Hippocampal formation (tissue), 2 donors: ENCODE measurements at regions not wholly inside any gene's neighbourhood (a gene's known extent, or its start where the extent isn't known, plus 50 kb on each side); places are given as distances from the start of the nearest gene placed in this dataset.

Experiments used
- DNase-seq, 2 donors: peaks; one replicate each; lab custom pipeline; 2025; lab: John Stamatoyannopoulos, UW

DNA sequence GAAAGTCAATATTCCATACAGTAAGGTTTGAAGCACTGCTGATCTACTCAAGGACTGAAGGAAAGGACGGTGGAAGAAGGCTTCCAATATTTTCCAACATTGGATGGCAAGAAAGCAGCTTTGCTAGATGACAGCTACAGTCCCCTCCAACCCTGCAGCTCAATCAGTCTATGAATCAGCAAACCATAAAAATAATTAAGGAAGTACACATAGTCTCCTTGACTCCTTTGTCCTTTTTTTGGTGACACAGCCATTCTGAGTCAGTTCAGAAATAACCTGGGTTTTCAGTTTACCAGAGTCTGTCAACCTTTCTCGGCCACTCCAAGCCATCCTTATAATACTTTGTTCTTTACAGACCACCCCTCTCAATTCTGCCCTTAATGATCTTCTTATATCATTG lies 232.5 kb downstream of the IBTK start:
- DNase-seq = no peak

DNA sequence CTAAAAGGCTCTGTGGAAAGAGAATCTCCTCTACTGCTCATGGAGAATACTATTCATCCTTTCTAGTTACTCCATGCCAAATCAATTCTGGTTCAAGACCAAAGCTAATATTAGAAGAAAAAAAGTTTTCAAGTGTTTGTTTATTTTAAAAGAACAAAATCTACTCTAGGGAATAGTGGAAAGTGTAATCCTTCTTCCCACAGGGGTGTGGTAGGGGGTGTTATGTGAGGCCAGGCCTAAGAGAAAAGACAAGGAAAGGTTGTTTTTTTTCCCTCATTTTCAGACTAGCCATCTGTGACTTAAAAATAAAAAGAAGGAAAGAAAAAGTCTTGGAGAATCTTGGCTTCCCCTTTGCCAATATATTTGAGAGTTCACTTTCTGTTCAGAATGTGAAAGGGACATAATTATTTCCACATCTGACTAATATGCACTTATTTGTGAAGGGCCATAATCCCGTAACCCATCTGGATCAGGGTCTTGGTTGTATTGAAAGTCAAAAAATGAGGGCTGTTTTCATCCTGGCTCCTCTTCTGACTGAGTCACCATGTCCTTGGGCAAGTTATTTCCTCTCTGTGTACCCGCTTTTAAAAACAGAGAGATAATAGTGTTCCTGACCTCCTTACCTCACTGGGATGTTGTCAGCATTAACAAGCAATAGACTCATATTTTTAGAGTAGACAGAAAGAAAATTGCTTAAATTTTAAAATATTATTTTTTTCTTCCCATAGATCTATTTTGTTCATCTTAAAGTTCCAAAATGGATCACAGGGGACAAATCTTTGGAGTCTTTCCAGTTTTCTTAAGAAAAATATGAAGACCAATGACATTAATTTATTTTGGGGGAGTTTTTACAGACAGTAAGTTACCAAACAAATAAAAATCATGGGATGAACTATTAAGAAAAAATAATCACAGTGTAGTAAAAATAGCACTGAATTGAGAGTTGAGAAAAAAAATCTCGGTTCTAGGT lies 233.7 kb downstream of the IBTK start:
- DNase-seq = no peak

DNA sequence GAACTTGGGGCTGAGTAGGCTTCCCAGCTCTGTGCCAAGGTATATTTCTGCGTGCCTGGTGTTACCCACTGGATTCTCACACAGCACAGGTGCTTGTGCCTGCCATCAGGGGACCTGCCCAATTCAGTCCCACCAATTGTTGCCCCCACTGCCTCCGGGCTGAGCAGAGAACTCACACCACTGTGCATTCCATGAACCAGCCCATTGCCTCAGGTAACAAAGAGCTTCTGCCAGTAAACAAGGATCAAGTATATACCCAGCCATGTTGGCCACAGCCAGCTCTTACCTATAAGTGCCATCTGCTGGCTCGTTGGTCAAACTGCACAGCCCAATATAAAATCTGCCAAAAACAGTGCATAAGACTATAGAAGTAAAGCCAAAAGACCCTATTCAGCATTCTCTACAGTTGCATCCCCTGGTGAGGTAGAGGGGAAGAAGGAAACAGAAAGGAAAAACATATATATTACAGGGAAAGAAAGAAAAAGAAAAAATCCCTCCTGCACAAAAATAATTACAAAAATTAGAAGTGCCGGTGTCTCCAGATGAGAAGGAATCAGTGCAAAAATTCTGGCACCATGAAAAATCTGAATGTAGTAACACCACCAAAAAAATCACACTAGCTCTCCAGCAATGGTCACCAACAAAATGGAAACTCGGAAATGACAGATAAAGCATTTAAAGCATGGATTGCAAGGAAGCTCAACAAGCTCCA lies 241.4 kb downstream of the IBTK start:
- DNase-seq = no peak

DNA sequence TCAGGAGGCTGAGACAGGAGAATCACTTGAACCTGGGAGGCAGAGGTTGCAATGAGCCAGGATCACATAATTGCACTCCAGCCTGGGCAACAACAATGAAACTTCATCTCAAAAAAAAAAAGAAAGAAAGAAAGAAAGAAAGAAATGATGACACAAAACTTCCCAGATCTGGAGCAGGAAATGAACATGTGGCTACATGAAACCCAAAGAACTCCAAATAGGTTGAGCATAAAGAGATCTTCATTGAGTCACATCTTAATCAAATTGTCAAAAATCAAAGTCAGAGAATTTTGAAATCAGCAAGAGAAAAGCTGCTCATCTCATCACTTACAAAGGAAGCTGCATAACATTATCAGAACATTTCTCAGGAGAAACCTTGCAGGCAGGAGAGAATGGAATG lies 247.0 kb downstream of the IBTK start:
- no peak for DNase-seq

DNA sequence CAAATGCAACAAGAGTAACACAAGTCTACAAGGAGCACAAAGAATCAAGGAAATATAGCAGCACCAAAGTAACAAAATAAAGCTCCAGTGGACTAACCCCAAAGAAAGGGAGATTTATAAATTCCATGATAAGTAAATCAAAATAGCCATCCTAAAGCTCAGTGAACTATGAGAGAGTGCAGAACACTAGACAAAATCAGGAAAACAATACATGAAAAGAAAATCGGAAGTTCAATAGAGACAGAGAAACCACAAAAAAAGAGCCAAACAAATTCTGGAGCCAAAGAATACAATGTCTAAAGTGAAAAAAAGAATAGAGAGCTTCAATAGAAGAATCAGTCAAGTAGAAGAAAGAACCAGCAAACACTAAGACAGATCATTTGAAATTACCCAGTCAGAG lies 247.3 kb upstream of the TENT5A start:
- DNase-seq = no peak

DNA sequence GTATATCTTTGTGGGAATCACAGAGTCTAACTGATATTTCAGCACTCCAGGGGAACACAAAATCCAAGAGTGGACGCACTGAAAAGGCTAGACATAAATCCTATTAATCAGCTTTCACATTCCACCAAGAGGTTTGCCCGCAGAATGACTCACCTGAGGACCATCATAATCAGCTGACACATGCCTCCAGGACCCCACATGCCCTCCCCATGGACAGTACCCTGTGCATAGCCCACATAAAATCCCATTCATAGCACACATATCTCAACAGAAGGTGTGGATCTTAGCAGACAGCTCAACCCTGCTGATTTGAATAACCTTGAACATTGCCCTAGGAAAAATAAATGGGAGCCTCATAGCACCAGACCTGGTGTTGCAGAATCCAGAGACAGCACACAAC lies 246.8 kb upstream of the TENT5A start:
- no peak for DNase-seq

DNA sequence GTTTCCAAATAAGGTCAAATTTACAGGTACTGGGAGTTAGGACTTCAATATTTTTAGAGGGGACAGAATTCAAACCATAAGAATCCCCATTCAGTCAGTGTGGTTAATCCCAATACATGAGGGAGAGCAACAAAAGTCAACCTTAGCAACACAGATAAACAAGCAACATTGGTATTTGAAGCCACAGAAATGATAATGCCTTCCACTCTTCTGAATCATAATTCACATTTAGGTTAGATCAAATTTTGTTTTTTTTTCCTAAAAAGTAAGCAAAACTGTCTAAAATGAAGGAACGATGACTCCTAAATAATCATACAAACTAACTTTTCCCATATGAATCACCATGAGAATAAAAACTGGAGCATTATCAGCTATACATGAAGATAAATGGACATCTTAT lies 246.0 kb upstream of the TENT5A start:
- no peak for DNase-seq

DNA sequence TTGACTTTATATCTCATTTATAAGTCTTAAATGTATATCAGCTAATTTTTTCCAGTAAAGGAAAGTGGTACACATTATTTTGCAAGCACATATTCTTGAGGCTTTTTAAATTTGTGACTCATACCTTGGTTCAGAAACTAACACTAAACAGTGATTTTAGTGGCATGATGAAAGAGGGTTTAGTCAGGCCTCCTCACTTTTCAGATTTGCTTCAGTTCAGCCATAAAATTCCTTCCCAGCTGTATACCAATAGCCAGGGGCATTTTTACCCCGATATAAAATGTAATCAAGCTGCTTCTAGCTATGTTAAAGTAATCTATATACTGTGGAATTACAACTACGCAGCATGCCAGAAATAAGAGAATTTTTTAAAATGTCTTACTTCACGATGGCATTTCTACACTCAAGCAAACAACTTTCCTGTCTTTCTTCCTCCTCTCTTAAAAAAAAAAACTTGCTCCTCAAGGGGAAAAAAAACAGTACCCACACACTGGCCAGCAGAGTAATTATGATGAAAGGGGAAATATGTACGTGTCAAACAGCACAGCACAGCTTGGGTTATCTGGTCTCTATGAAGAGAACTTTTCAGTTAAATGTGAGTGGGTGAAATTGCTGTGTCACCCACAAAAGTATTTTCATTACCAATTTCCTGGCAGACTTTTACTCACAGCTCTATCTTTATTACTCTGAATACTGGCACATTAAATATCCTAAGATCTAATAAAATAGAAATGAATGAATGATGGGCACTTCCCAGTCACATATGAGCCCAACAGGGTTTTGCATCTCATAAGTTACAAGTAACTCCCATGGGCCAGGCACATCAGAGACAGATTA lies 244.8 kb upstream of the TENT5A start:
- DNase-seq = no peak

DNA sequence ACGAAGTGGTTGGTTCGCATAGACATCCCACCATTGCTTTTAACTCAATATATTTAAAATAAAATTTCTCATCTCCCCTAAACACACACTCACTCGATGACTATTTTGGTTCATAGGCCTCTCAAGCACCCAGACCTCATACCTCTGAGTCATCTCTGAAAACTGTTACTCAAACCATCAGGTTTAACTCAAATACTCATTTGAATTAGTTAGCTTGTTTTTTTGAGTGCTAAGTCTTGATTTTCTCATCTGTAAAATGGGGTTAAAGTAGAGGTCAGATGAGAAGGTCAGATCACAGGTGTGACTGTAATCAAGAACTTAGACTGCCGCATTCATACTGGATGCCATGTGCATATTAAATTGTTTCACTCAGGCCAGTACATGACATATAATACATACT lies 243.9 kb upstream of the TENT5A start:
- no peak for DNase-seq

DNA sequence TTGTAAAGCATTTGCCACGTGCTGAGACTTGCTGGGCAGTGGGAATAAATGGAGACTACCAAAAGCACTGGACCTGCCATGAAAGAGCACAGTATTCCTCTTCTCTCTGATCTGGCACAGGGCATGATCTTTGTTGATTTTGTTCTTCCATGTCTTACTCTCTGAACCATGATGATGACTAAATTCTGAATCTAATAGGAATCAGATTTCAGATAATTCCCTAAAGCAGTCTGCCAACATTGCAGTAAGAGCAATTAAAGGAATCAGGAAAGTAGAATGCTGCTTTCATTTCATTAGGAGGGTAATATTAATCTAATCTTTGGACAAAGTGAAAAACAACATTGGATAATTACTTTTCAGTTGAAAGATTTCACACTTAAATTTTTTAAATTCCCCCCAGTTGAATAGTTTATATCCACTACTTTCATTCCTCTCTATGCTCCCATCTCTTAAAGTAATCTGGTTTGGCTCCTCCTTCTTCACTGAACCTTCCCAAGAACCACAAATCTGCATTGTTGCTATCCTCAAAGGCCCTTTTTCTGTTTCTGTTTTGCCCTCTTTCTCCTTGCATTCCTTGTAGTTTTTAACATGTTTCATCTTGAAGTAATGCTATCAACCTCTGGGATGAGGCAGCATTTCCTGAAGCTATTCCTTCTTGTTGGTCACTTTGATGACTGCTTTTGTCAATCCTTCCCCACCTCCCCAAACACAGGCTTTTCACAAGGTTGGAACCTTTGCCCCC lies 243.2 kb upstream of the TENT5A start:
- DNase-seq = no peak

DNA sequence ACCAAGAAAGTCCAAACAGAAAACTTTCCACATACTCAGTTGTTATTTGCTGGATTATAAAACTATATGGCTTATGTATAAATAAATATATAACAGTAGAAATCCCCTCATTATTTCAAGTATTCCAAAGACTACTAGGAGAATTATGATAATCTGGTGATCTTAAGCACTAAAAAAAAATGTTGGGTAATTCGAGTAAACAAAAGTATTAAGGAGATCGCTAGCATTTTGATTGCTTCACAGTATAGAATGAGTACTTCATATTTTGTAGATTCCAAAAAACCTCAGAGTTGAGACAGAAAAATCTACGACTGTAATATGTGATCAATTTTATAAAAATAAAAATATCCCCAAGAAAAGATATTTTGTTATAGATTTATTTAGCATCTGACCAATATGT lies 236.4 kb upstream of the TENT5A start:
- DNase-seq = no peak

DNA sequence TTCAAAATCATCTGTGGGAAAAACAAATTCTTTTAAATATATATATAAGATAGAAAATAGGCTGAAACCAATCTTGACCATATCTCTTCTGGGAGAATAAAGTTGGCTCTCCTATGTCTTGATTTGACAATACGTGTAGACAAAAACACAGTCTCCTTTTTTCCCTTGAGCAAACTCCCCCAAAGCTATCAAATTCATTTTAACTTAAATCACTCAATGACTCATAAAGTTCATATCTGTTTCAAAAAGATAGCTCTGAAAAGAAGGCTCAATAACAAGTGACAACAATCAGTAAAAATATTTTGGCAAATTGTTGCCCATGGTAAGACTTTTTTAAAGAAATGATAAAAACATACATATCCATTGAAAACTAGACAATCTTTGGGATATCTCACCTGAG lies 236.0 kb upstream of the TENT5A start:
- DNase-seq = no peak

DNA sequence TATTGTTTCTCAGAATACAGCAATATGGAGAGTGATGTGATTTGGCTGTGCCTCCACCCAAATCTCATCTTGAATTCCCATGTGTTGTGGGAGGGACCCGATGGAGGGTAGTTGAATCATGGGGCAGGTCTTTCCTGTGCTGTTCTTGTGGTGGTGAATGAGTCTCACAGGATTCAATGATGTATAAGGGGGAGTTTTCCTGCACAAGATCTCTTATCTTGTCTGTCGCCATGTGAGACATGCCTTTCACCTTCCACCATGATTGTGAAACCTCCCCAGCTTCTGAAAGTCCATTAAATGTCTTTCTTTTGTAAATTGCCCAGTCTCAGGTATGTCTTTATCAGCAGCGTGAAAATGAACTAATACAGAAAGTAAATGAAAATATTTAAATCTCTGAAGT lies 234.8 kb upstream of the TENT5A start:
- DNase-seq = no peak

DNA sequence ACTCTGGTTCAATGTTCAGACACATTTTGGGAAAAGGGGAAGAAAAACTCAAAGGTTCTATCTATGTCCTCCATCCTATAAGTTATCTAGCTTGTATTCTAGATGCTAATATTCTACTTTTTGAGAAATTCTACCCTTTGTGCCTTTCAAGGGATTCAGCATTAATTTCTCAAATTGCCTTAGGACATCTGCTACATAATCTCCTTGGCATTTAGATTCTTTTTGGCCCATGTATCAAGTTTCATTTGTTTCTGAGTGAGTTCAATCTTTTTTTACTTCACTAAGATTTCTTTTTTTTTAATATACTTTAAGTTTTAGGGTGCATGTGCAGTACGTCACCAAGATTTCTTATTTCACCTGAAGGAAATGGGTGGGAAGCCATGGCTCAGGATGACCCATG lies 232.7 kb upstream of the TENT5A start:
- DNase-seq = no peak

DNA sequence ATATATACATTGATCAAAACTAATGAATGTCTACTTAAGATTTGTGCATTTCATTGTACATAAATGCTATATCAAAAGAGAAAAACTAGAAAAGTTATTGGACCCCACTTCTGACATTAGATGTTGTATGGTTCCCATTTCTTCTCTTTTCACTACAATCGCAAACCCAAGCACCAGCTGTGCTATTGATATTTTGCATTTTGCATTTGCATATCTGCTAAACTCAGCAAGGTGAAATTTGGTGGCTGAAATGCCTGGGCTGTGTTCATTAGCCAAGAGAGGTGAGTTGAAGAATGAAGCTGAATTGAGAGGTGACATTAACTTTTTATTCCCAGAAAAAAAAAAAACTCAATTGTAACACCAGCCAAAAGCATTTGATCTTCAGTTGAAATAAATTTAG lies 232.1 kb upstream of the TENT5A start:
- no peak for DNase-seq

DNA sequence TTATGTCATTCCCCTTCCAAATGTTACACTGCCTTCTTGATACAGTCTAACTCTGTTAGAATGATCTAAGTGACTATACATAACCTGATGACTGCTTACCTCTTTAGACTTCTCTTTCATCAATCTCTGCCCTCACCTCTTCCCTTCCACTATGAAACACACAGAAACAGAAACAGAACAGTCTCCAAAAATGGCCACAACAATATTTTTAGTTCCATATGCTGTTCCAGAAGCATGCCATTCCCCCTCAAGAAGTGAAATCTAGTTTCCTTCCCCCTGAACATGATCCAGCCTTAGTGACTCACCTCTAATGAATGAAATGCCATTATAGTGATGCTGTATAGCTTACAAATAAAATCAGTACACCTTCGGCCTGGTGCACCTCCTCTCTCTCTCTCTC lies 229.3 kb upstream of the TENT5A start:
- DNase-seq = no peak

DNA sequence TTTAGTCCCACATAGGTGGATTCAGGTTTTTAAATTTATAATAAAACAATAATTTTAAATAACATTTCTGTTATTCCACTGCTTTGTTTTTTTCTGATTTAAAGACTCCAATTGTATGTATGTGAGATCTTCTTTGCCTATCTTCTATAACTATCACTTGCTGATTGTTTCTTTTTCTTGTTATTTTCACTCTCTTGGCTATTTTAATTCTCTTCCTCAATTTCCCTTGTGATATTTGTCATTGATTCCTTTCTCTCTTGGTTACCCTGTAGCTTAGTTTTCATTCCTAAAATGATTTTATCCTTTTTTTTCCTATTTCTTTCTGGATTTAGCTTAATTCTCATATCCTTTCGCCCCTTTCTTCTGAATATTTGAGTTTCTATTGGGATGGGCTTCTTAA lies 227.3 kb upstream of the TENT5A start:
- DNase-seq = no peak

DNA sequence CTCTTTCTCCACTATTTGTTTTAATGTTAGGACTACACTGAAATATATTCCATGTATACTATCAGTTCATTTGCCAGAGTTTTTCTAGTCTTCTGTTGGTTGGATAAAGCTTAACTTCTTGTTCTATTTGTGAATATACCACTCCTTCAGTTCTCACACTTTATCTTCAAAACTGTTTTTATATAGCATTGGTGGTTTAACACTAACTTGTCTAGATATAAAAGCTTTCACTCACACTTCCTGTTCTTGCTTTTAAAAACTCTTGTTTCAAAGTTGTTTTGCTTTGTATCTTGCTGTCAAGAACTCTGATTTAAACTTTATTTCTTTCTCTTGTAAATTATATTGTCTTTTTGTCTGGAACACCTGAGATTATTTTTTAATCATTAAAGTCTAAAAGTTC lies 226.8 kb upstream of the TENT5A start:
- DNase-seq = no peak

DNA sequence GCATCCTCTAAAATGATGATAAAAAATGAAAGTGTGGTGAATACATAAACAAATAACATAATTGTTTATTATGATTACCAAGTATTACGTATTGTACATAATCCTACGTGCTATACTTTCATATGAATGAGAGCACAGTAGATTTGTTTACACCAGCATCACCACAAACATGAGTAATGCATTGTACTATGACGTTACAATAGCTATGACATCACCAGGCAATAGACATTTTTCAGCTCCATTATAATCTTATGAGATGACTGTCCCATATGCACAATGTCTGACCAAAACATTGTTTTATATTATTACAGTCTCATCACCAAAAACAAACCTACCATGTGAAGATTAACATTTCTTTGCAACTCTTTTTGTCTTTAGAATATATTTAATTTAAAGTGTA lies 225.7 kb upstream of the TENT5A start:
- DNase-seq = no peak

DNA sequence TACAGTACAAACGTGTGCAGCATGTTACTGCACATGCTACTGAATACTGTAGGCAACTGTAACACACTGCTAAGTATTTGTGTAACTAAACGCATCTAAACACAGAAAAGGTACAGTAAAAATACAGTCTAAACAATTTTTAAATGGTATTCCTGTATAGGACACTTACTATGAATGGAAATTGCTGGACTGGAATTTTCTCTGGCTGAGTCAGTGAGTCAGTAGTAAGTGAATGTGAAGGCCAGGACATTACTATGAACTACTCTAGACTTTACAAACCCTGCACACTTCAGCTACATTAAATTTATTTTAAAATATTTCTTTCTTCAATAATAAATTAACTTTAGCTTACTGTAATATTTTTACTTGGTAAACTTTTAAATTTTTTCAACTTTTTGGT lies 225.0 kb upstream of the TENT5A start:
- DNase-seq = no peak

DNA sequence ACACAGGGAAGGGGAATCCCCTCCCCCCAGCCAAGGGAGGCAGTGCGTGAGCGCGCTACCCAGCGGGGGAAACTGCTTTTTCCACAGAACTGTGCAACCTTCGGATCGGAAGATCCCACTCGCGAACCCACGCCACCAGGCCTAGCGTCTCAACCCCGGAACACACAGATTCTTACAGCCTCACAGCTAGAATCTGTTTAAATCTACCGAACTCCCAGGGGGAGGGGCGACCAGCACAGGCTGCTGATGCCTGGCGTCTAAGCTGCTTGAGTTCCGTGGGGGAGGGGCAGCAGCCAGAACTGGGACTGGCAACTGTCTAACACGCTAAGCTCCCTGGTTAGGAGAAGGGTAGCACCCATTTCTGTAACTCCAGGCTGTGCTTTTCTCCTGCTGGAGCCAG lies 217.3 kb upstream of the TENT5A start:
- no peak for DNase-seq

DNA sequence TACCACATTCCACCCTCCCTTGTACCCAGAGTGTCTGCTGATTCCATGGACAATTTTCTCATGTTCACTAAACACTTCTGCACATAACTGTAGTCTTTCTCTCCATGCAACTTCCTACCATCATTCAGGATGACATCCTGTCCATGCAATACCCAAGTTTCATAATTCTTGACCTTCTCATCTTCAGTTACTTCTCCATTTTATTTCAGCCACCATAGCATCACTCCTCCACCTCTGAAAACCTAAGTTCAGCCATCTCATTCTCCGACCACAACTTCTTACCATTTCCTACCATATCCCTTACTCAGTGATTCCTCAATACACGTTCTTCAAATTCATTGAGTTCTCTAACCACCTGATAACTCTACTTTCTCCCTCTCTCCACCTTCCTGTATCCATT lies 216.5 kb upstream of the TENT5A start:
- no peak for DNase-seq
